ENCODE measurements at regions not wholly inside any gene's neighbourhood (a gene's known extent, or its start where the extent isn't known, plus 50 kb on each side); places are given as distances from the start of the nearest gene placed in this dataset.

GRCh38 chr9:106449336-106449927, 413.5 kb upstream of the ZNF462 start:
- CTCF ChIA-PET: no interaction called here
- H3K4me2 ChIP-seq (ENCODE audit: insufficient read depth, low read length): no peak overlapping the region
- POLR2A ChIA-PET: no interaction called here

GRCh38 chr9:106450549-106450948, 412.4 kb upstream of the ZNF462 start:
- no peak for FAIRE-seq
- no peaks in the 10 kb centered on the region for H3K36me3 ChIP-seq (ENCODE audit: control insufficient read depth in 2 of 2, extremely low read depth in 1 of 2, insufficient read depth in 2 of 2, low read length in 2 of 2)
- POLR2A ChIA-PET: no interaction called here

More at GRCh38 chr9:106449336-106449927, 413.5 kb upstream of the ZNF462 start:
- FAIRE-seq (no peak), DNase-seq (ENCODE audit: low read depth, low spot score) (no peak)
- Histone ChIP-seq H3K4me1 (ENCODE audit: control insufficient read depth, extremely low read depth, insufficient read depth, low read length) (no peaks in the 10 kb centered on the region), H3K79me2 (ENCODE audit: control insufficient read depth, insufficient read depth, low read length) (no peaks in the 10 kb centered on the region), H3K9me3 (replicated peaks; ENCODE audit: control insufficient read depth, insufficient read depth, low read length) (no peaks in the 10 kb centered on the region), H4K20me1 (replicated peaks; ENCODE audit: control insufficient read depth, extremely low read depth, insufficient read depth, low read length) (no peaks in the 10 kb centered on the region), H3K4me3 (replicated peaks in 1 of 3; ENCODE audit: insufficient read depth in 1 of 3, low read depth in 1 of 3, low read length in 3 of 3) (no peak overlapping the region), H2AFZ (ENCODE audit: low read depth, low read length) (no peak overlapping the region), H3K27me3 (ENCODE audit: control insufficient read depth in 2 of 2, insufficient read depth in 2 of 2, low read length in 2 of 2) (no peaks in the 10 kb centered on the region), H3K36me3 (ENCODE audit: control insufficient read depth in 2 of 2, extremely low read depth in 1 of 2, insufficient read depth in 2 of 2, low read length in 2 of 2) (no peaks in the 10 kb centered on the region), H3K9me1 (replicated peaks; ENCODE audit: control insufficient read depth, extremely low read depth, insufficient read depth, low read length) (no peaks in the 10 kb centered on the region), H3K27ac (ENCODE audit: insufficient read depth, low read depth, low read length) (no peak overlapping the region), H3K9ac (replicated peaks; ENCODE audit: extremely low read depth, insufficient read depth, low read length) (no peak overlapping the region)
- intact Hi-C loops (cut with micrococcal nuclease) (no loop called here), dilution Hi-C loops (cut with MboI; ENCODE audit: extremely low pct_ligation_motif_present, low sequenced_read_pairs) (no loop called here)
- TF ChIP-seq GATA2 (IDR thresholded peaks at IDR 0.05; ENCODE audit: insufficient read depth, insufficient read length, low read depth, low read length) (no peak), JUN (IDR thresholded peaks at IDR 0.05; ENCODE audit: borderline replicate concordance, insufficient read depth, insufficient read length, low read depth) (no peak), EZH2 (IDR thresholded peaks at IDR 0.05; ENCODE audit: borderline replicate concordance, low read depth, low read length, severe bottlenecking) (no peak), POLR2AphosphoS5 (IDR thresholded peaks at IDR 0.05; ENCODE audit: insufficient read depth, low read depth, low read length) (no peak), MYC (IDR thresholded peaks at IDR 0.05; ENCODE audit: low read depth, low read length) (no peak)
- no TSS peak for BruUV-seq (replicated peaks)

More at GRCh38 chr9:106450549-106450948, 412.4 kb upstream of the ZNF462 start:
- Histone ChIP-seq H3K9me1 (replicated peaks; ENCODE audit: control insufficient read depth, extremely low read depth, insufficient read depth, low read length) (no peaks in the 10 kb centered on the region), H3K9ac (replicated peaks; ENCODE audit: extremely low read depth, insufficient read depth, low read length) (no peak overlapping the region), H3K4me2 (ENCODE audit: insufficient read depth, low read length) (no peak overlapping the region), H3K79me2 (ENCODE audit: control insufficient read depth, insufficient read depth, low read length) (no peaks in the 10 kb centered on the region), H3K4me1 (ENCODE audit: control insufficient read depth, extremely low read depth, insufficient read depth, low read length) (no peaks in the 10 kb centered on the region), H3K27me3 (ENCODE audit: control insufficient read depth in 2 of 2, insufficient read depth in 2 of 2, low read length in 2 of 2) (no peaks in the 10 kb centered on the region), H3K4me3 (replicated peaks in 1 of 3; ENCODE audit: insufficient read depth in 1 of 3, low read depth in 1 of 3, low read length in 3 of 3) (no peak overlapping the region), H4K20me1 (replicated peaks; ENCODE audit: control insufficient read depth, extremely low read depth, insufficient read depth, low read length) (no peaks in the 10 kb centered on the region), H2AFZ (ENCODE audit: low read depth, low read length) (no peak overlapping the region), H3K27ac (ENCODE audit: insufficient read depth, low read depth, low read length) (no peak overlapping the region), H3K9me3 (replicated peaks; ENCODE audit: control insufficient read depth, insufficient read depth, low read length) (no peaks in the 10 kb centered on the region)
- dilution Hi-C loops (cut with MboI; ENCODE audit: extremely low pct_ligation_motif_present, low sequenced_read_pairs) (no loop called here), intact Hi-C loops (cut with micrococcal nuclease) (no loop called here)
- CTCF ChIA-PET: no interaction called here
- TF ChIP-seq MAX (IDR thresholded peaks at IDR 0.05; ENCODE audit: insufficient read depth, insufficient read length) (no peak), GATA2 (IDR thresholded peaks at IDR 0.05; ENCODE audit: insufficient read depth, insufficient read length, low read depth, low read length) (no peak), EZH2 (IDR thresholded peaks at IDR 0.05; ENCODE audit: borderline replicate concordance, low read depth, low read length, severe bottlenecking) (no peak), MYC (IDR thresholded peaks at IDR 0.05; ENCODE audit: low read depth, low read length) (no peak), POLR2AphosphoS5 (IDR thresholded peaks at IDR 0.05; ENCODE audit: insufficient read depth, low read depth, low read length) (no peak), CTCF (IDR thresholded peaks at IDR 0.05; ENCODE audit: extremely low read depth in 1 of 2, insufficient read depth in 1 of 2, low read depth in 1 of 2, low read length in 2 of 2) (no peak), POLR2A (IDR thresholded peaks at IDR 0.05; ENCODE audit: low read depth, low read length) (no peak), JUN (IDR thresholded peaks at IDR 0.05; ENCODE audit: borderline replicate concordance, insufficient read depth, insufficient read length, low read depth) (no peak), FOS (IDR thresholded peaks at IDR 0.05; ENCODE audit: borderline replicate concordance, insufficient read depth, low read length) (no peak)
- DNase-seq (ENCODE audit: low read depth, low spot score): no peak
- BruUV-seq (replicated peaks): no TSS peak
